Urinary bladder (tissue), 3 donors: ENCODE measurements at regions not wholly inside any gene's neighbourhood (a gene's known extent, or its start where the extent isn't known, plus 50 kb on each side); places are given as distances from the start of the nearest gene placed in this dataset.

Experiments
- DNase-seq: peaks from one replicate; pipeline ENCODE4 v3.0.0-alpha.2; 2015; ENCODE audit errors: extremely low spot score
- H3K27ac ChIP-seq: one replicate; pipeline ENCODE4 v1.5.1; 2013; ENCODE audit warnings: low read depth, mild to moderate bottlenecking, moderate library complexity
- H3K36me3 ChIP-seq: one replicate; pipeline ENCODE4 v1.6.1; 2013; ENCODE audit warnings: mild to moderate bottlenecking, moderate library complexity; ENCODE audit not compliant: insufficient read depth
- H3K4me1 ChIP-seq: one replicate; pipeline ENCODE4 v1.6.1; 2013; ENCODE audit warnings: mild to moderate bottlenecking, moderate library complexity; ENCODE audit not compliant: insufficient read depth
- H3K4me3 ChIP-seq: one replicate; pipeline ENCODE4 v1.5.1; 2013; ENCODE audit warnings: low read depth, low read length
- WGBS: extraction: QIAGEN DNeasy Blood & Tissue Kit; methylation state at CpG from one replicate; pipeline ENCODE4 v1.1.7; 2013; 5-methylcytosine and 5-hydroxymethylcytosine counted together
- donor health status: healthy with polysubstance abuse.
- donor health status: healthy.

DNA sequence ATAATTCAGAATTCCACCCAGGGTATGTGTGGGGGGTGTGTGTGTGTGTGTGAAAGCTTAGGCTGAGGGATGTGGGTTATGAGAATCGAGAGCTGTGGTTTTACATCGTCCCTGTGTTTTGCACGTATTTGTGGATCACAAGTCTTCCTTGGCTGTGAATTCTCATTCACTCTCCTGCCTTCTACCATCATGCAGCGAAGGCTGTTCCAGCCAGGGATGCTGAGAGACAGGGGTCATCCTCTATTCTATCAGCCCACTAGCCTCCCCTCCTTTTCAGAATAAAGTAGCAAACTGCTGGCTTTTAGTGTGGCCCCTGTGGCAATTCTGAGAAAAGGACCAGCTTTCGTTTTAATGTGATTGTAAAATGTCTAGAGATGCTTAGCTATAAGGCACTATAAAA lies 460.6 kb upstream of the NR2F2 start:
- WGBS, result 72% methylated on average over 5 of the region's 5 CpGs
- Histone ChIP-seq H3K4me3 (no peak overlapping the region), H3K27ac (no peak overlapping the region)

GRCh38 chr15:95872366-95872771 lies 458.1 kb upstream of the NR2F2 start:
- WGBS, result 88% methylated on average over 3 of the region's 3 CpGs
- H3K4me3 ChIP-seq, result no peak overlapping the region
- DNase-seq, result no peak

More for the DNA sequence above, 460.6 kb upstream of the NR2F2 start:
- no peaks in the 10 kb centered on the region for H3K4me1 ChIP-seq
- no peaks in the 10 kb centered on the region for H3K36me3 ChIP-seq
- no peak for DNase-seq

DNA sequence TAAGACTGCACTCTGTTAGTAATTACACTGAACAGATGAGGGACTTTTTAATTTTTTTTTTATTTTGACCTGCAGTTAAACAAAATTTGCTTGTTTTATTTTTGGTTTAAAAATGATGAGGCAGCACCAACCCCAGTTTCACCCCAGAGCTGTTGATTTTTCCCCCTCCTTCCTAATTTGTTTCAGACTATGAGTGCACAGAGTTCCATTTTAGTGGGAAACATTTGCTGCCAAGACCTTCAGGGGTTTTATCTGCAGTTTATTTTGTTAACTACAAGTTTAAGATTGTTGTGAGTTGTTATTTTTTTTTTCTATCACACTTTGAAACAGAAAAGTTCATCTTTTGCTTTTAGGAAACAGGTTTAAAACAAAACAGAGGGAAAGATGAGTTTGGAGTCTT lies 455.9 kb upstream of the NR2F2 start:
- Histone ChIP-seq H3K4me3 (no peak overlapping the region), H3K36me3 (no peaks in the 10 kb centered on the region), H3K4me1 (no peaks in the 10 kb centered on the region), H3K27ac (no peak overlapping the region)
- DNase-seq, result no peak

More at GRCh38 chr15:95872366-95872771, 458.1 kb upstream of the NR2F2 start:
- Histone ChIP-seq H3K4me1 (no peaks in the 10 kb centered on the region), H3K27ac (no peak overlapping the region), H3K36me3 (no peaks in the 10 kb centered on the region)

GRCh38 chr15:95875121-95875643 lies 455.3 kb upstream of the NR2F2 start:
- no peak overlapping the region for H3K27ac ChIP-seq
- no peaks in the 10 kb centered on the region for H3K36me3 ChIP-seq
- no peak overlapping the region for H3K4me3 ChIP-seq
- 62% methylated on average over 7 of the region's 7 CpGs for WGBS
- DNase-seq, result no peak
- no peaks in the 10 kb centered on the region for H3K4me1 ChIP-seq

DNA sequence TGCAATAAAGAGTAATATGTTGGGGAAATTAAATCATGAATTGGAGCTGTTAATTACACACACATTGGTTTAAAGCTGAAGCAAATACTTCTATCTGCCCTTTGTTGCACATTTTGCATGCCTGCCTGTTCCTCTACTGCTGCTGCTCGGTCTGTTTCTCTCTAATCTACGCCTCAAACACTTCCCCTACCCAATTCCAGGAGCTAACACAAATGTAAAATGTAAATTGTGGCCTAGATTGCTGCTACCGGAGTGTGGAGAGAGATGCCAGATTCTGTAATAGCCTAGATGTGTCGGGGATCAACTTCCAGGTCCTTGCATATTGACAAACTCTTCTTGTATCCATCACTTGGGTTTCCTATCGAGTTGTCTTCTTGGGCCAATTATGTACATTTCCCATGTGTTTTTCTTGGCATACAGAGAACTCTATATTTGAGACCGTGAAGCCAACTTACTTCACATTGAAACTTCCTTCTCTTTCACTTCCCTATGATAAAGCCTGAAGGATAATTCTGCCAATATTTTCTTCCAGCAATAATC lies 450.4 kb upstream of the NR2F2 start:
- Histone ChIP-seq H3K4me1 (no peaks in the 10 kb centered on the region), H3K4me3 (no peak overlapping the region), H3K27ac (no peak overlapping the region), H3K36me3 (no peaks in the 10 kb centered on the region)
- no peak for DNase-seq
- 77% methylated on average over 6 of the region's 6 CpGs for WGBS

GRCh38 chr15:95880630-95881029 lies 449.9 kb upstream of the NR2F2 start:
- H3K36me3 ChIP-seq, result no peaks in the 10 kb centered on the region
- no peaks in the 10 kb centered on the region for H3K4me1 ChIP-seq
- 68% methylated on average over 2 of the region's 2 CpGs for WGBS
- H3K4me3 ChIP-seq, result no peak overlapping the region
- no peak overlapping the region for H3K27ac ChIP-seq
- DNase-seq, result no peak

GRCh38 chr15:95883064-95883463 lies 447.4 kb upstream of the NR2F2 start:
- 91% methylated on average over 6 of the region's 6 CpGs for WGBS
- Histone ChIP-seq H3K4me1 (no peaks in the 10 kb centered on the region), H3K36me3 (no peaks in the 10 kb centered on the region), H3K4me3 (no peak overlapping the region), H3K27ac (no peak overlapping the region)
- DNase-seq, result no peak

DNA sequence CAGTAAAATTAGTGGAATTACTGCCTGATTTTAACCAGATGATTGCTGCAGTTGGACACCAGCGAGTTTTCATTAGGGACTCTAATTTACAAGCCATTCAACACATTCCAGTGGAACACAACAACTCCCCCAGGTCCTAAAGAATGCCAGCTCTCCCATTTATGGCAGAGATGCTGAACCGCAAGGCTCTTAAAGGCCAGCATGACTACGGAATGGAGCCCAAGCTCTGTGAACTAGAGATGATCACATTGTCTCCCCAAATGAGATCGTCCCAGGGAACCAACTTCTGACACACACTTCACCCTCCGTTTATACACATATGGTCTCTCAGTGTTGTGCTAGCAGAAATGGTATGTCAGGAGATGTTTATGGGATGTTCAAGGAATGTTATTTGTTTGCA lies 446.2 kb upstream of the NR2F2 start:
- DNase-seq, result no peak
- no peak overlapping the region for H3K27ac ChIP-seq

DNA sequence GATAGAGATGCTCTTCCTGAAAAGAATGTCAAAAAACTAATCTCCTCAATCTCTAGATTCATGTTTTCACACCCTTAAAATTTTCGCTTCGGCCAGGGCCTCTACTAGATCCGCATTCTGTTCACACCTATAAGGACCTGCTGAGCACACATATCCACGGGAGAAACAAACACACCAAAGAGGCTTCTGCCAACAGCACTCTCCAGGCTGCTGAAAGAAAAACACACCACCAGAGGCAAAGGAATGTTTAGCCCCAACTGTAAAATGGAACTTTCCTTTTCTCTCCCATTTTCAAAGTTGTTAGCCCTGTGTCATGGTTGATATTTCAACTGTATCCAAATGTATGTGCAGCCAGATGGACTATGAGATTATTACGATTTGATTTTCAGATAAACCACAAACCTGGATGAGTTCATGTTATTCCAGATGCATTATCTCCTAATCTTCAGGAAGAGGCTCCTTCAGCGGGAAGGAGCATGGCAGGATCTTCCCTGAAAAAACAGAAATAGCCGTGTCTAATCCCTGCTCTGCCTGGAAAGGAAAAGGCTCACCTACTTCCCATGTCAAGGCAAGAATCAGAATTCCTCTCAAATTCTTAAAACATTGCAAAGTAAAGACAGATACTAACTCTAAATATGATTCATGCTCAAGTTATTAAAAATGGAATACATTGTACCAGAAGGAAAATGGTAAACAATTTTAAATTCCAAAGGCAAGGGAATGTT lies 442.7 kb upstream of the NR2F2 start:
- H3K36me3 ChIP-seq, result no peaks in the 10 kb centered on the region
- H3K4me1 ChIP-seq, result no peaks in the 10 kb centered on the region
- no peak for DNase-seq
- WGBS, result 73% methylated on average over 7 of the region's 7 CpGs
- no peak overlapping the region for H3K27ac ChIP-seq
- no peak overlapping the region for H3K4me3 ChIP-seq

More for the DNA sequence above, 446.2 kb upstream of the NR2F2 start:
- Histone ChIP-seq H3K4me3 (no peak overlapping the region), H3K36me3 (no peaks in the 10 kb centered on the region), H3K4me1 (no peaks in the 10 kb centered on the region)
- 75% methylated on average over 5 of the region's 5 CpGs for WGBS

DNA sequence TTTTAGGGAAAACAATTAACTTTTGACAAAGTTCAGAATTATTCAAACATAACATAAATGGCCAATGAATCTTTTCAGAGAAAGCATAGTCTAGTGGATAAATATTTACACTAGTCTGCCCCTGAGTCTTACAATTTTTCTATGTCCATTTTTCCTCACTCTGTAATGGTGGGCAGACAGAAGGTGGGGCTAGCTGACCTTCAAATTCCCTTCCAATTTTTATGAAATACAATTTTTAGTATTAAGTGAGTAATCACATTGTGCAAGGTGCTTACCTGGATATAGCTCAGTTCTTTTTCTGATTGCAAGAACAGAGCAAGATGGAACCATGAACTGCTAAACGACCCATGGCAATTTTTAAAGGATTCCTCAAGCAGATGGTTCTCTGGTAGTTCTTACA lies 441.7 kb upstream of the NR2F2 start:
- WGBS, result 85% methylated on average over 1 of the region's 1 CpG
- H3K27ac ChIP-seq, result no peak overlapping the region
- no peaks in the 10 kb centered on the region for H3K36me3 ChIP-seq
- no peaks in the 10 kb centered on the region for H3K4me1 ChIP-seq
- DNase-seq, result no peak
- no peak overlapping the region for H3K4me3 ChIP-seq

- Histone ChIP-seq H3K4me1 (no peaks in the 10 kb centered on the region), H3K4me3 (no peak overlapping the region), H3K27ac (no peak overlapping the region), H3K36me3 (no peaks in the 10 kb centered on the region)
- DNase-seq, result no peak
- 24% methylated on average over 2 of the region's 2 CpGs for WGBS
Measured at GRCh38 chr15:95894407-95894956, 436.0 kb upstream of the NR2F2 start.

DNA sequence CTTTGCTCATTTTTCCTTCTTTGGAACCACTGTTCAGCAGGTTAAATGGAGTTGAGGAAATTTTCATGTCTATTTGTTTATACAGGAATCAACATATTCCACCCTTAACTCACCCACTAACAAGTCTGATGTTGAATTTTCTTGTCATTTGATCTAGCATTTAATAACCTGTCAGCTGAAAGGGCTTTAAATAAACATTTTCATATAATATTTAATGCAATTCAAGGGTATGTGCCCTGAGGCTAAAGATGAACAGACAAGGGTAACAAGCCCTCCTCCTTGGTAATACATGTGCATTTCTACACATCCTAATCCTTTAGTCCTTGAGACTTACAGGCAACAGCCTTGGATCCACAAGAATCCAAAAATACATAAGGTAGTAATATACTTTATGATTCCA lies 435.0 kb upstream of the NR2F2 start:
- Histone ChIP-seq H3K4me3 (no peak overlapping the region), H3K36me3 (no peaks in the 10 kb centered on the region), H3K4me1 (no peaks in the 10 kb centered on the region), H3K27ac (no peak overlapping the region)
- no peak for DNase-seq

DNA sequence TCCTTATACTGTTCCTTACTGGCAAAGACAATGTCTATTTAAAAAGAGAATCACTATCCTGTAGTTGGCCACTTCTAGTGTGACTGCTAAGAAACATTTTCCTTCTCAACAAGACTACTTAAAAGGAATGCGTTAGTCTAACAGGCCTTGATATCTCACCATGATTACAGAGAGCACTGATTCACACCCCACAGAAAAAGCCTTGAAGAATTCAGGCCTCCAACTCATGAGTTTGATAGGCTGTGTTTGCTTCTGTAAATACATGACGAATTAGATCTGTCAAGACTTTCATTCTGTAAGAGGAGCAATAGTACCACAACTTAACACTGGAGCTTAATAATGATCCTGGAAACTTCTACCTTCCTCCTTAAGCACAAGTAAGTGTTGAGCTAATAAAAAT lies 432.8 kb upstream of the NR2F2 start:
- Histone ChIP-seq H3K27ac (no peak overlapping the region), H3K4me1 (no peaks in the 10 kb centered on the region), H3K36me3 (no peaks in the 10 kb centered on the region), H3K4me3 (no peak overlapping the region)
- DNase-seq, result no peak
- 92% methylated on average over 2 of the region's 2 CpGs for WGBS

GRCh38 chr15:95898761-95899160 lies 431.7 kb upstream of the NR2F2 start:
- Histone ChIP-seq H3K36me3 (no peaks in the 10 kb centered on the region), H3K27ac (no peak overlapping the region), H3K4me3 (no peak overlapping the region), H3K4me1 (no peaks in the 10 kb centered on the region)
- 96% methylated on average over 1 of the region's 1 CpG for WGBS
- DNase-seq, result no peak
